Neutrophil (primary cell): ENCODE measurements at regions not wholly inside any gene's neighbourhood (a gene's known extent, or its start where the extent isn't known, plus 50 kb on each side); places are given as distances from the start of the nearest gene placed in this dataset.

Source experiments
- H3K27ac ChIP-seq: fragments of 200-600 bp; sonication (generic); 2 replicates; pipeline ENCODE4 v1.5.1; 2016; ENCODE audit warnings: mild to moderate bottlenecking, moderate library complexity
- H3K27me3 ChIP-seq: fragments of 200-600 bp; sonication (generic); 2 replicates; pipeline ENCODE4 v1.6.0; 2016; ENCODE audit warnings: mild to moderate bottlenecking
- H3K36me3 ChIP-seq: fragments of 200-600 bp; sonication (generic); 2 replicates; pipeline ENCODE4 v1.5.1; 2017
- H3K4me1 ChIP-seq, 2 experiments: fragments of 200-600 bp in 1 of 2; sonication (generic) in 1 of 2; 1 replicate in 1 of 2; 2 replicates in 1 of 2; pipeline versions ENCODE4 v1.5.1 to v1.6.1; 2013 to 2016; ENCODE audit warnings: low read depth in 1 of 2, low read length in 1 of 2, mild to moderate bottlenecking in 1 of 2, moderate library complexity in 1 of 2; ENCODE audit not compliant: control insufficient read depth in 1 of 2, insufficient read depth in 1 of 2
- H3K4me3 ChIP-seq, 2 experiments: fragments of 200-600 bp in 1 of 2; sonication (generic) in 1 of 2; 1 replicate in 1 of 2; 2 replicates in 1 of 2; pipeline ENCODE4 v1.5.1; 2013 to 2016; ENCODE audit warnings: low read depth in 1 of 2, low read length in 1 of 2, mild to moderate bottlenecking in 1 of 2, moderate library complexity in 1 of 2
- H3K9me3 ChIP-seq: fragments of 200-600 bp; sonication (generic); 2 replicates; pipeline ENCODE4 v1.5.1; 2016
- TF ChIP-seq, protein P1 (sequence below): fragments of 200-600 bp; sonication (generic); IDR thresholded peaks from 2 replicates; pipeline ENCODE4 v1.5.1; 2016; ENCODE audit warnings: antibody characterized with exemption

GRCh38 chr15:38622304-38622703 is 57.7 kb upstream of the RASGRP1 start:
- TF ChIP-seq, protein P1, sequence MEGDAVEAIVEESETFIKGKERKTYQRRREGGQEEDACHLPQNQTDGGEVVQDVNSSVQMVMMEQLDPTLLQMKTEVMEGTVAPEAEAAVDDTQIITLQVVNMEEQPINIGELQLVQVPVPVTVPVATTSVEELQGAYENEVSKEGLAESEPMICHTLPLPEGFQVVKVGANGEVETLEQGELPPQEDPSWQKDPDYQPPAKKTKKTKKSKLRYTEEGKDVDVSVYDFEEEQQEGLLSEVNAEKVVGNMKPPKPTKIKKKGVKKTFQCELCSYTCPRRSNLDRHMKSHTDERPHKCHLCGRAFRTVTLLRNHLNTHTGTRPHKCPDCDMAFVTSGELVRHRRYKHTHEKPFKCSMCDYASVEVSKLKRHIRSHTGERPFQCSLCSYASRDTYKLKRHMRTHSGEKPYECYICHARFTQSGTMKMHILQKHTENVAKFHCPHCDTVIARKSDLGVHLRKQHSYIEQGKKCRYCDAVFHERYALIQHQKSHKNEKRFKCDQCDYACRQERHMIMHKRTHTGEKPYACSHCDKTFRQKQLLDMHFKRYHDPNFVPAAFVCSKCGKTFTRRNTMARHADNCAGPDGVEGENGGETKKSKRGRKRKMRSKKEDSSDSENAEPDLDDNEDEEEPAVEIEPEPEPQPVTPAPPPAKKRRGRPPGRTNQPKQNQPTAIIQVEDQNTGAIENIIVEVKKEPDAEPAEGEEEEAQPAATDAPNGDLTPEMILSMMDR: no peak
- Histone ChIP-seq H3K36me3 (no peaks in the 10 kb centered on the region), H3K27ac (no peak overlapping the region), H3K27me3 (no peaks in the 10 kb centered on the region), H3K4me1 (no peaks in the 10 kb centered on the region), H3K9me3 (no peaks in the 10 kb centered on the region), H3K4me3 (no peak overlapping the region)

GRCh38 chr15:38622908-38623307 is 58.3 kb upstream of the RASGRP1 start:
- TF ChIP-seq, protein P1: no peak
- no peaks in the 10 kb centered on the region for H3K27me3 ChIP-seq
- no peaks in the 10 kb centered on the region for H3K36me3 ChIP-seq

GRCh38 chr15:38623744-38624143 is 59.1 kb upstream of the RASGRP1 start:
- no peaks in the 10 kb centered on the region for H3K36me3 ChIP-seq
- TF ChIP-seq, protein P1: no peak
- no peaks in the 10 kb centered on the region for H3K4me1 ChIP-seq
- H3K4me3 ChIP-seq: no peak overlapping the region
- H3K9me3 ChIP-seq: no peaks in the 10 kb centered on the region
- no peak overlapping the region for H3K27ac ChIP-seq
- H3K27me3 ChIP-seq: no peaks in the 10 kb centered on the region

More at GRCh38 chr15:38622908-38623307, 58.3 kb upstream of the RASGRP1 start:
- no peak overlapping the region for H3K4me3 ChIP-seq
- no peaks in the 10 kb centered on the region for H3K4me1 ChIP-seq
- no peaks in the 10 kb centered on the region for H3K9me3 ChIP-seq
- no peak overlapping the region for H3K27ac ChIP-seq

GRCh38 chr15:38624244-38625205 is 59.9 kb upstream of the RASGRP1 start:
- TF ChIP-seq, protein P1: no peak
- no peaks in the 10 kb centered on the region for H3K4me1 ChIP-seq
- H3K9me3 ChIP-seq: no peaks in the 10 kb centered on the region
- no peaks in the 10 kb centered on the region for H3K36me3 ChIP-seq
- H3K27ac ChIP-seq: no peak overlapping the region
- H3K27me3 ChIP-seq: no peaks in the 10 kb centered on the region
- H3K4me3 ChIP-seq: no peak overlapping the region

DNA sequence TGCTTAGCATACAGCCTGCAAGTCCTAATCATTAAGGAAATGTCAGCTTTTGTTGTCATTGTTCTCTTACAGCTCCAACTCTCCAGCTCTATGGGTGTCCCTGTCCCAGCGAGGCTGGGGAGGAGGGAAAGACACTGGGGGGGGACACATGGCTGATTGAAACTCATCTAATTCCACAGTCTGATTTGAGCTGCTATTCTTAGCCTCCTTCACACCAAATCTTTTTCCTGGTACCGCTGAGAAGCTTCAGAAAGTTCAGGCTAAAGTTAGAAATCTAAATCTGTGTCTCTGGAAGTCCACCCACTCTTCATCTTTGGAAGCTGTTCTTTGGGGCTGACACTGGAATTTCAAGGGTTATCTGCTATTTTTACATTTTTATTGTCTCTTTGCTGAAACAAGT is 61.3 kb upstream of the RASGRP1 start:
- Histone ChIP-seq H3K36me3 (no peaks in the 10 kb centered on the region), H3K27ac (no peak overlapping the region), H3K4me3 (no peak overlapping the region), H3K27me3 (no peaks in the 10 kb centered on the region), H3K9me3 (no peaks in the 10 kb centered on the region), H3K4me1 (no peaks in the 10 kb centered on the region)
- TF ChIP-seq, protein P1: no peak
